GM12891 (cell line): ENCODE measurements at regions not wholly inside any gene's neighbourhood (a gene's known extent, or its start where the extent isn't known, plus 50 kb on each side); places are given as distances from the start of the nearest gene placed in this dataset.

ENCODE experiments used
- POLR2A ChIP-seq: IDR thresholded peaks from 2 replicates; pipeline ENCODE4 v1.6.1; 2011; ENCODE audit warnings: low read depth, low read length, control low read depth
- SPI1 ChIP-seq: IDR thresholded peaks from 2 replicates; pipeline ENCODE4 v1.6.1; 2011; ENCODE audit warnings: low read depth, low read length, control low read depth
- TAF1 ChIP-seq: IDR thresholded peaks from 2 replicates; pipeline ENCODE4 v1.6.1; 2011; ENCODE audit warnings: low read depth, low read length, control low read depth

DNA sequence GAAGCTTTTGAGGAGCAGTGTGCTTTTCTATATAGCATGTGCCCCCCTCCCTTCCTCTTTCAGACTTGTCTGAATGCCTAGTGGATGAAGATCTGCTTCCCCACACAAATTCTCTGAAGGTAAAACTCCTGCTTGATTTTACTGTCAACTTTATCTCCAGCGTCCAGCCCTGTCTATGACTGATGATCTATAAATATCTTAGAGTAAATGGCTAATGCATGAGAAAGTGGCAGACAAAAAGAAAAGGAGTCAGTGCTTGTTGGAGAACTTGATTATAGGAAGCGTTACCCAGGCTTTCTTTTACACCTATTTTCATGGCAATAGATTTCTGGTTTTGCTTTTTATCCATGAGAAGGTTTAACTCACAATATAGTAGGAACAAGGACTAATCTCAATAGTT is 168.3 kb upstream of the HS3ST1 start:
- TF ChIP-seq POLR2A = no peak
- TF ChIP-seq TAF1 = no peak
- no peak for TF ChIP-seq SPI1
